PC-9 (cell line): ENCODE measurements at regions not wholly inside any gene's neighbourhood (a gene's known extent, or its start where the extent isn't known, plus 50 kb on each side); places are given as distances from the start of the nearest gene placed in this dataset.

Experiments
- BruUV-seq: library from RNA; stranded (reverse); fragments of 400-500 nt; replicated peaks from 2 replicates; lab custom pipeline; 2021; lab: Mats Ljungman, UMichigan
- CTCF ChIA-PET: fragments of 300-600 bp; sonication (Branson Sonifier 250); formaldehyde crosslinking; loops from one replicate; lab custom pipeline; 2022; ENCODE audit warnings: antibody characterized with exemption; lab: Charles Lee
- POLR2A ChIA-PET: fragments of 300-600 bp; sonication (Branson Sonifier 250); formaldehyde crosslinking; loops from one replicate; lab custom pipeline; 2022; ENCODE audit warnings: antibody characterized with exemption; ENCODE audit not compliant: unreplicated experiment; lab: Charles Lee
- DNase-seq, 2 experiments: peaks; one replicate each; pipeline versions ENCODE4 v3.0.0 to v3.0.0-alpha.2; 2015 to 2022; ENCODE audit warnings: mixed read lengths in 1 of 2
- H2AFZ ChIP-seq: fragments of 200-600 bp; sonication (generic); 2 replicates; pipeline ENCODE4 v1.8.1; 2017; ENCODE audit warnings: antibody characterized with exemption
- H3F3A ChIP-seq: fragments of 200-600 bp; sonication (generic); 2 replicates; pipeline ENCODE4 v1.8.1; 2017; ENCODE audit warnings: antibody characterized with exemption, mild to moderate bottlenecking, low read depth; ENCODE audit not compliant: insufficient read depth
- H3K27ac ChIP-seq: fragments of 200-600 bp; sonication (generic); 2 replicates; pipeline ENCODE4 v1.6.1; 2016; ENCODE audit warnings: mixed run types
- H3K27me3 ChIP-seq: fragments of 200-600 bp; sonication (generic); 2 replicates; pipeline ENCODE4 v1.6.1; 2016; ENCODE audit warnings: low read depth, mixed run types; ENCODE audit not compliant: insufficient read depth
- H3K36me3 ChIP-seq: fragments of 200-600 bp; sonication (generic); 2 replicates; pipeline ENCODE4 v1.6.1; 2016; ENCODE audit warnings: low read depth, mixed run types
- H3K4me1 ChIP-seq: fragments of 200-600 bp; sonication (generic); replicated peaks from 2 replicates; pipeline ENCODE4 v1.6.1; 2016; ENCODE audit warnings: mixed run types; ENCODE audit not compliant: insufficient read depth
- H3K4me2 ChIP-seq: fragments of 200-600 bp; sonication (generic); 2 replicates; pipeline ENCODE4 v1.6.1; 2017; ENCODE audit warnings: mixed run types
- H3K4me3 ChIP-seq: fragments of 200-600 bp; sonication (generic); 2 replicates; pipeline ENCODE4 v1.6.1; 2016; ENCODE audit warnings: mixed run types
- H3K79me2 ChIP-seq: fragments of 200-600 bp; sonication (generic); 2 replicates; pipeline ENCODE4 v1.6.1; 2017; ENCODE audit warnings: low read depth, mixed run types
- H3K9me2 ChIP-seq: fragments of 200-600 bp; sonication (generic); 2 replicates; pipeline ENCODE4 v1.8.1; 2017; ENCODE audit warnings: mild to moderate bottlenecking; ENCODE audit not compliant: insufficient read depth
- H3K9me3 ChIP-seq: fragments of 200-600 bp; sonication (generic); 2 replicates; pipeline ENCODE4 v1.8.1; 2016; ENCODE audit warnings: low read depth; ENCODE audit not compliant: insufficient read depth
- H4K20me1 ChIP-seq: fragments of 200-600 bp; sonication (generic); 2 replicates; pipeline ENCODE4 v1.8.1; 2017; ENCODE audit not compliant: insufficient read depth
- CTCF ChIP-seq: fragments of 200-600 bp; sonication (generic); conservative IDR thresholded peaks from 2 replicates; pipeline ENCODE4 v1.6.1; 2017; ENCODE audit warnings: mixed run types, antibody characterized with exemption, mild to moderate bottlenecking, moderate library complexity
- EZH2 ChIP-seq: fragments of 200-600 bp; sonication (generic); IDR thresholded peaks from 2 replicates; pipeline ENCODE4 v1.8.0; 2017; ENCODE audit warnings: antibody characterized with exemption, low read depth
- intact Hi-C: fragments of 100-400 bp; cut with micrococcal nuclease; formaldehyde crosslinking; loops from one replicate; pipeline ENCODE4 v1.10.0; 2022; ENCODE audit not compliant: unreplicated experiment

- ChIA-PET POLR2A (no interaction called here), CTCF (no interaction called here)
- Histone ChIP-seq H2AFZ (no peak overlapping the region), H3K36me3 (no peaks in the 10 kb centered on the region), H3K79me2 (no peaks in the 10 kb centered on the region), H3K27ac (no peak overlapping the region), H3K4me1 (no peaks in the 10 kb centered on the region), H3K4me2 (no peak overlapping the region), H3K27me3 (peaks cover 23% of the 10 kb centered on the region; the same call in 1 of the 2 replicates), H3F3A (no peaks in the 10 kb centered on the region), H3K9me3 (no peaks in the 10 kb centered on the region), H3K9me2 (no peaks in the 10 kb centered on the region), H4K20me1 (no peaks in the 10 kb centered on the region), H3K4me3 (no peak overlapping the region)
- no TSS peak for BruUV-seq
- intact Hi-C loops: no loop called here
- TF ChIP-seq CTCF (no peak), EZH2 (no peak)
- DNase-seq: no peak
Measured at GRCh38 chr10:128281343-128281742, 155.1 kb upstream of the MKI67 start.

- no TSS peak for BruUV-seq
Measured at GRCh38 chr10:128281861-128282260, 155.6 kb upstream of the MKI67 start.

GRCh38 chr10:128286141-128286761 lies 160.0 kb upstream of the MKI67 start:
- Histone ChIP-seq H3K36me3 (no peaks in the 10 kb centered on the region), H3K27me3 (peaks cover 21% of the 10 kb centered on the region; the same call in 1 of the 2 replicates), H3K4me3 (no peak overlapping the region), H3K9me2 (no peaks in the 10 kb centered on the region), H2AFZ (no peak overlapping the region), H3K79me2 (no peaks in the 10 kb centered on the region), H3K4me1 (no peaks in the 10 kb centered on the region), H3K9me3 (no peaks in the 10 kb centered on the region), H3K27ac (no peak overlapping the region), H3K4me2 (no peak overlapping the region), H3F3A (no peaks in the 10 kb centered on the region), H4K20me1 (no peaks in the 10 kb centered on the region)
- TF ChIP-seq EZH2 (no peak), CTCF (no peak)
- POLR2A ChIA-PET: no interaction called here
- intact Hi-C loops: no loop called here
- no TSS peak for BruUV-seq
- CTCF ChIA-PET: no interaction called here
- DNase-seq: no peak

More at GRCh38 chr10:128281861-128282260, 155.6 kb upstream of the MKI67 start:
- ChIA-PET CTCF (no interaction called here), POLR2A (no interaction called here)
- Histone ChIP-seq H3K4me1 (no peaks in the 10 kb centered on the region), H3K79me2 (no peaks in the 10 kb centered on the region), H3K27me3 (peaks cover 19% of the 10 kb centered on the region; the same call in 1 of the 2 replicates), H3K36me3 (no peaks in the 10 kb centered on the region), H3K27ac (no peak overlapping the region), H4K20me1 (no peaks in the 10 kb centered on the region), H3K4me2 (no peak overlapping the region), H3K9me2 (no peaks in the 10 kb centered on the region), H3K4me3 (no peak overlapping the region), H3K9me3 (no peaks in the 10 kb centered on the region), H3F3A (no peaks in the 10 kb centered on the region), H2AFZ (no peak overlapping the region)
- no peak for TF ChIP-seq EZH2
- TF ChIP-seq CTCF: no peak
- no peak for DNase-seq
- intact Hi-C loops: no loop called here
